ENCODE measurements at regions not wholly inside any gene's neighbourhood (a gene's known extent, or its start where the extent isn't known, plus 50 kb on each side); places are given as distances from the start of the nearest gene placed in this dataset.
"Not testable (repeated sequence)": the region's sequence is repeated elsewhere in the genome, so short reads cannot be mapped to it uniquely, and the experiment has no call there.

GRCh38 chr1:188122646-188123045 lies 1293.9 kb downstream of the PLA2G4A start:
- no peak for DNase-seq

DNA sequence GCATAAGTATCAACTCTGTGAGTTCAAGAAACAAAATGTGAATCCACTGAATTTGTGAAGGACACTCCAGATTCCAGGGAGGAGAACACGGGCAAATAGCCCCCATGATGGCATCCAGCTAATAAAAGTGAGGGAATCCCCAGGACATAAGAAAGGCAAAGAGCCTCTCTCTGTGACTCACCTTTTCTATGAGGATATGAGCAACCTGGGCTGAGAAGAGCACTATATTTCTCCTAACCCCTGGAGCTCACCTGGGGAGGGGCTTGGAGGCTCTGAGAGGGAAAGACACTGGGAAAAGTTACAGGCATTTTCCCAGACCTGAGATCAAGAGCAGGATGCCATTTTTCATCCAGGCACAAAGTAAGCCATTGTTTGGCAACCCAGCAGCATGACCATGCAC lies 1298.8 kb downstream of the PLA2G4A start:
- DNase-seq = no peak

DNA sequence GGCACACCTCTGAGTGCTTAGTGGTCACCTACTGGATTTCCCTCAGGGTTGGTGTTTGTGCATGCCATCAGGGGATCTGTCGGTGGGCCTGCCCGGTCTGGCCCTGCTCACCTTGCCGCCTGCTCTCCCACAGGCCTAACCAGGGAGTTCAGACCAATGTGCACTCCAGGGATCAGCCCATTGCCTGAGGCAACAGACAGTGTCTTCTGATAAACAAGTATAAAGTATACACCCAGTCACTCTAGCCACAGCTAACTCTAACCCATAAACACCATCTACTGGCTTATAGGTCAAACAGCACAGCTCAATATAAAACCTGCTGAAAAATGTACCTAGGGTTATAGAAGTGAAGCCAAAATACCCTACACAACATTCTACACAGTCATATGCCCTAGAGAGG lies 1300.0 kb downstream of the PLA2G4A start:
- no peak for DNase-seq

DNA sequence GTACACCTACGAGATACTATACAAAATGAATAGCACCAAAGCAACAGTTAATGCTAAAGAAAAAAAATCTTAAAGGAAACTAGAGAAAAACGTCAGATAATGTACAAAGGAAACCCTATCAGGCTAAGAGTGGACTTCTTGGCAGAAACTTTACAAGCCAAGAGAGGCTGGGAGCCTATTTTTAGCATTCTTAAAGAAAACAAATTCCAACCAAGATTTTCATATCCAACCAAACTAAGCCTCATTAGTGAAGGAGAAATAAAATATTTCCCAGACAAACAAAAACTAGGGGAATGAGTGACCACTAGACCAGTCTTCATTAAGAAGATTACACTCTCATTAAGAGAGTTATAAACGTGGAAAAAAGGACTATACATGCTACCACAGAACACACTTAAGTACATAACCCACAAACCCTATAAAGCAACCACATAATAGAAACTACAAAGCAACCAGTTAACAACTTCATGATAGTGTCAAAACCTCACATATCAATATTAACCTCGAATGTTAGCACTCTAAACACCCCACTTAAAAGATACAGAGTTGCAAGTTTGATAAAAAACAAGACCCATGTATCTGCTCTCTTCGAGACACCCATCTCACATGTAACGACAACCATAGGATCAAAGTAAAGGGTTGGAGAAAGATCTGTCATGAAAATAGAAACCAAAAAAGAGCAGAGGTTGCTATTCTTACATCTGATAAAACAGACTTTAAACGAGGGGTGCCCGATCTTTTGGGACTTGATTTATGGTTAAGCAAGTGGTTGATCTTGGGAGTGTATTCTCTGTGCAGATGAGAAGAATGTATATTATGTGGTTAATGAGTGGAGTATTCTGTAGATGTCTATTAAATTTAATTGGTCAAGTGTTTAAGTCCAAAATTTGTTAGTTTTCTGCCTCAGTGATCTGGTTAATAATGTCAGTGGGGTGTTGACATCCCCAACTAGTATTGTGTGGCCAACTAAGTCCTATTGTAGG lies 1301.4 kb downstream of the PLA2G4A start:
- no peak for DNase-seq

GRCh38 chr1:188137221-188137620 lies 1308.5 kb downstream of the PLA2G4A start:
- DNase-seq = no peak

DNA sequence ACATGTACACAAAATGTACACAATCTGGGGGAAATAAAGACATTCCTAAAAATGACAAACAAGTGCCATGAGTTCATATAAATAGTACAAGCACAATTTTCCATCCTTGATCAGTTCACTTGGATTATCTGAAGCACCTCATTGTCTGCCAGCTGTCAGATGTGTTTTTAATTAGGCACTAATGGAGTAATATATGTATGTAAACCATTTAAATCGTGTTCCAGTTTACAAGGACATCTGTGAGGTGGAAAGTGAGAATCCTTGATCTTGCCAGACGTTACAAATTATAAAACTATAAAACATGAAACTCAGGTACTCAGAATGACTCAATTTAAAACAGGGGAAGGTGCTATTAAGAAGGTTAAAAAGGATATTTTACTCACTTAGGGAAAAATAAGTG lies 1312.2 kb downstream of the PLA2G4A start:
- no peak for DNase-seq

- no peak for DNase-seq
These were observed 1325.4 kb downstream of the PLA2G4A start for GRCh38 chr1:188154196-188154595.

GRCh38 chr1:188154761-188155160 lies 1326.0 kb downstream of the PLA2G4A start:
- no peak for DNase-seq

- DNase-seq = no peak
These were observed 1326.5 kb downstream of the PLA2G4A start for GRCh38 chr1:188155261-188155660.

GRCh38 chr1:188164459-188164858 lies 1335.7 kb downstream of the PLA2G4A start:
- no peak for DNase-seq

DNA sequence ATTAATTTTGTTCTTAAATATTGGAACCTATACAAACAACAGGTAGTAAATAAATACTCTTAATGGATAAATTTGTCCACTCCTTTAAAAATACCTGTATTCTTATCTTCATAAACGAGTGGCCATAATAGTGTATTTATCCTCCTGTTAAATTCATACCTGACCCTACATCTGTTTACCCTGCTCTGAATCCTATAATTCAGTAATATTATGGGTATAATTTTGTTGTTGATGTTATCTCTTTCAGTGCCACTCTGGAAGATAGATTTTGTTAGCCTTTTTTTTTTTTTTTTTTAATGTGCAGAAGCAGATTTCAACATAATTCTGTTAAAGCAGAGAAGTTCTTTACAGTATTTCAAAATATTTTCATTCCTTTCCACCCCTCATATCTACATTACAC lies 1337.9 kb downstream of the PLA2G4A start:
- DNase-seq = no peak

DNA sequence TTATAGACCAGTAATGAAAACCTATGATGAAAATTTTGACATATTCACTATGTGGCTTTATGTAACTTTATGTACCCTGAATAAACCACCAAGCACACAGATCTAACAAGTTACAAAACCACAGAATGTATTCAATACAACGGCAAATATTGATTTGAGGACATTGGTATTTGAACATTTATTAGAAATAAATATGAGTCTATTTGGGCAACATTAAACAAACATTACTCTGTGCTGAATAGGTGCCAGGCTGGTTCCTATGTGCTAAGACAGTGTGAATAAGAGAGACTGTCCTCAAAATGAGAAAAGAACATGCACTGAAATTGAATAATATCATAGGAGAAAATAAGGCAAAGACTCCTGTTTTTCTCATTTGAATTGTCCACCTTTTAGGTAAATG lies 1341.2 kb downstream of the PLA2G4A start:
- no peak for DNase-seq

GRCh38 chr1:188170411-188170810 lies 1341.7 kb downstream of the PLA2G4A start:
- no peak for DNase-seq

- DNase-seq = no peak
These were observed 1342.2 kb downstream of the PLA2G4A start for GRCh38 chr1:188170935-188171334.

GRCh38 chr1:188182063-188182462 lies 1353.3 kb downstream of the PLA2G4A start:
- DNase-seq = not testable (repeated sequence)

DNA sequence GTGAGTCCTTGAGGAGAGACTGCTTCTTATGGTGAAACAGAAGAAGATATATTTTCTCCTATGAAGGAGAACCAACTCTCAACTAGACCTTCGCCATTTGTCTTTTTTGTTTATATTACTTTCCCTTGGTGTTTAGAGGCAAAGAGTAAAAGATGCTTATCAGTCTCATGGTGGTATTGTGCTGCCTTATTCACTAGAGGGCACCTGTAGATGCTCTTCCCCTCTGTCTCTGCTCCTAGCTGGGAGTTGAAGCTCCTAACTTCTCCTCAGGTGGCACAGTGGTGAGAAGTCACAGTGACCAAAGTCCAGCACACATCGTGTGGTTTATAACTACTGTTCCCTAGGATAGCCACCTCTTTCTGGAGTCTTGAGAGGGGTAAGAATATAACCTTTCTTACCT lies 1359.6 kb downstream of the PLA2G4A start:
- no peak for DNase-seq

- no peak for DNase-seq
These were observed 1366.2 kb downstream of the PLA2G4A start for GRCh38 chr1:188194916-188195315.

GRCh38 chr1:188218289-188218688 lies 1389.5 kb downstream of the PLA2G4A start:
- DNase-seq = no peak

DNA sequence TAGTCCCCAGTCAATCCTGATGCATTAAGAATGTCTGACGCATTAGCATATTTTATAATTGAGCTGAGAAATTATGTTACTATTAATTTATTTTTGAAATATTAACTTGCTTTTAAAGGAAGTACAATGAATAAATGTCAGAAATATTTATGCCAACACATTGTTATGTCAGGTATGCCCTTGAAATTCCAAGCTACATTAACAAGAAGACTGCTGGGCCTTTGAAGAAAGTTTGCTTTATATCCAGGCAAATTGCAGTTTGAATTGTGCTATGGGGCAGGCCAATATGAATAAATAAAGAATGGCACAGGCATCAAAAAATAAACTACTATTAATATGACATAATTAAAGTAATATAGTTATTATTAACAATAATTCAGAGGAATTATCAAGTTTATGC lies 1391.3 kb downstream of the PLA2G4A start:
- no peak for DNase-seq

DNA sequence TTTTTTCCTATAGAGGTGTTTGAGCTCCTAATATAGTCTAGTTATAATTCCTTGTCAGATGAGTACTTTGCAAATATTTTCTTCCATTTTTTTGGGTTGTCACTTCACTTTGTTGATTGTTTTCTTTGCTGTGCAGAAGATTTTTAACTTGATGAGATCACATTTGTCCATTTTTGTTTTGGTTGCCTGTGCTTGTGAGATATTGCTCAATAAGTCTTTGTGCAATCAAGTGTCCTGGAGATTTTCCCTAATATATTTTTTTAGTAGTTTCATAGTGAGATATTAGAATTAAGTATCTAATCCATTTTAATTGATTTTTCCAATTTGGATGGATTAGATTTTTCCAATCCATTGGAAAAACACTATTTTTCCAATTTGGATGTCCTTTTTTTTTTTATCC lies 1395.5 kb downstream of the PLA2G4A start:
- no peak for DNase-seq

DNA sequence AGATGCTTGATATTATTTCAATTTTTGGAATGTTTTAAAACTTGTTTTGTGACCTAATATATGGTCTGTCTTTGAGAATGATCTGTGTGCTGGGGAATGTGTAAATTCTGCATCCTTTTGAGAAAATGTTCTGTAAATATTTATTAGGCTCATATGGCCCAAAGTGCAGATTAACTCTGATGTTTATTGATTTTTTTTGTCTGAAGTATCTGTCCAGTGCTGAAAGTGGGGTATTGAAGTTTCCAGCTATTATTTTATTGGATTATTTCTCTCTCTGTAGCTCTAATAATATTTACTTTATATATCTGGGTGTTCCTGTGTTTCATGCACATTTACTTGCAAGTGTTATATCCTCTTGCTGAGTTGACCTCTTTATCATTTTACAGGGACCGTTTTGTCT lies 1397.2 kb downstream of the PLA2G4A start:
- no peak for DNase-seq

DNA sequence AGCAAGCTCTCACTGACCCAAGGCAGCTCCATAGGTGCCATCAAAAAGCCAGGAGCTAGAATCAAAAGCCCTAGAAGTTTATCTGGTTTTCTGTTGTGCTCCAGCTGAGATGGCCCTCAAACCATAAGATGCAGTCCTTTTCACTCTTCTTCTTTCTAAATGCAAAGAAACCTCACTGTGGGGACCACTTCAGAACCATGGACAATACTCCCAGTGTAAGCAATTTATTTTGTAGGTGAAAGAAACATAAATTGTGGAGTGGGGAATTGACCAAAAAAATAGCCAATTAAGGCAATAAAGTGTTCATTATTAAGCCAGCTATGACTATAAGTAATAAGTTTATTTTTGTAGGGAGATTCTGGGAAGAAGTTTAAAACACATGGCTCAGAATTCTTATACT lies 1399.9 kb downstream of the PLA2G4A start:
- DNase-seq = no peak

GRCh38 chr1:188237573-188238348 lies 1409.0 kb downstream of the PLA2G4A start:
- DNase-seq = no peak

Data from central memory CD4-positive, alpha-beta T cell (primary cell).